ENCODE measurements at regions not wholly inside any gene's neighbourhood (a gene's known extent, or its start where the extent isn't known, plus 50 kb on each side); places are given as distances from the start of the nearest gene placed in this dataset.

DNA sequence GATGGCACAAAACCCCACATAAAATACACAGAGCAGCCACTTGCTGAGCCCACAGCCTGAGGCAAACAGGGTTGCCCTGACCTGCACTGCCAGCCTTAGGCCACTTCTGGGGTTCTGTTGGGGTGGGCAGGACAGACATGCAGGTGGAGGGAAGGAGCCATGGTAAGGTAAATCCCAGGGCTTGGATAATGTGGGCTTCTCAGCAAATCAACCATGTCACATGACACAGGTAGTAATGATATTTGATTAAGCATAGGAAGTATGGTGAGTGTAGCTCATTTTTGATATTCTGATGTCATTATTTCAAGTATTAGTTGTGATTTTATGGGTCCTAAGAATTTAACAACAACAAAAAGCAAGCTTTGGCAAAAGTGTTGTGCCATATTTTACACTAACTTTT lies 124.6 kb downstream of the FOXA2 start:
- no peak for FAIRE-seq
- TF ChIP-seq POLR2AphosphoS5 (IDR thresholded peaks at IDR 0.05; ENCODE audit: low read depth, low read length) (no peak), SPI1 (IDR thresholded peaks at IDR 0.05; ENCODE audit: low read depth, low read length) (no peak), TAF1 (IDR thresholded peaks at IDR 0.05; ENCODE audit: low read depth, low read length) (no peak), PAX5 (IDR thresholded peaks at IDR 0.05; ENCODE audit: insufficient read depth, low read length, severe bottlenecking) (no peak), POLR2A (IDR thresholded peaks at IDR 0.05; ENCODE audit: low read depth, low read length) (no peak), POU2F2 (IDR thresholded peaks at IDR 0.05; ENCODE audit: low read depth, low read length) (no peak)

DNA sequence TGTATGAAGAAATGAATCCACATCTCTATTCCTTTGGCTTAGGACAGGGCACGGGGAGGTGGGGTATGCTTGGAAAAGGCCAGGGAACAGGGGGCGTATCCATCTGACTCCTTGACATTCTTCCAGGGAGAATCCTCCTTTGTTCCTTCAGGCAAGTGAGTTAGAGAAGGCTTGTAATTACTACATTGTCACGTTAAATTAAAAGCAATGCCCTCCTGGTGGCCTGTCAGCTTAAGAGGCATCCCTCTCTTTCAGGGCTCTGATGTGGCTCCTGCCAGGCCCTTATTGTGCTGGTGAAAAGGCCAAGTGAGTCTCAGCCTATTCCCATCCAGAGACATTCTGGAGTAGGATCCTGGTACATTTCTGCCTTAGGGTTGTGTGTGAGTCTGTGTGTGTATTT lies 128.3 kb downstream of the FOXA2 start:
- FAIRE-seq, result no peak
- TF ChIP-seq POLR2A (IDR thresholded peaks at IDR 0.05; ENCODE audit: low read depth, low read length) (no peak), TAF1 (IDR thresholded peaks at IDR 0.05; ENCODE audit: low read depth, low read length) (no peak), SPI1 (IDR thresholded peaks at IDR 0.05; ENCODE audit: low read depth, low read length) (no peak)
- DNase-seq (ENCODE audit: insufficient read length, low spot score), result no peak

More for the DNA sequence above, 124.6 kb downstream of the FOXA2 start:
- DNase-seq (ENCODE audit: insufficient read length, low spot score), result no peak

DNA sequence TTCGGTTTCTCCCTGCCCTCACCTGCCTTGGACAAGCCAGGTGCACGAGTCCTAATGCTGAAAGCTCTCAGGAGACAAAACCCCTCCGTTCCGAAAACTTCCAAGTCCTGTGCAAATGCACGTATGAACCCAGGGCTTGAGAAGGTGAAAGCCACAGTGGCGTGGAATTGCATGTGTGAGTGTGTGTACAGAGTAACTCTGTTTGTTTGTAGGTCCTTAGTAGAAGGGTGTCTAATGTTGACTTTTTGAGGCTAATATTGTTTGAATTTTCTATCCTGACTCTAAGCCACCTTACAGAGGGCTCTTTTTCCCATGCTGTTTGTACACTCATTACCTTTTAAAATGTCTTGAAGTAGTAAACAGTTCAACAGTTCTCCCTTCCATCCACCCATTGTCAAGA lies 129.1 kb downstream of the FOXA2 start:
- FAIRE-seq (no peak), DNase-seq (ENCODE audit: insufficient read length, low spot score) (no peak)
- TF ChIP-seq POU2F2 (IDR thresholded peaks at IDR 0.05; ENCODE audit: low read depth, low read length), result no peak
- no peak for TF ChIP-seq POLR2A (IDR thresholded peaks at IDR 0.05; ENCODE audit: low read depth, low read length)
- TF ChIP-seq POLR2AphosphoS5 (IDR thresholded peaks at IDR 0.05; ENCODE audit: low read depth, low read length), result no peak

DNA sequence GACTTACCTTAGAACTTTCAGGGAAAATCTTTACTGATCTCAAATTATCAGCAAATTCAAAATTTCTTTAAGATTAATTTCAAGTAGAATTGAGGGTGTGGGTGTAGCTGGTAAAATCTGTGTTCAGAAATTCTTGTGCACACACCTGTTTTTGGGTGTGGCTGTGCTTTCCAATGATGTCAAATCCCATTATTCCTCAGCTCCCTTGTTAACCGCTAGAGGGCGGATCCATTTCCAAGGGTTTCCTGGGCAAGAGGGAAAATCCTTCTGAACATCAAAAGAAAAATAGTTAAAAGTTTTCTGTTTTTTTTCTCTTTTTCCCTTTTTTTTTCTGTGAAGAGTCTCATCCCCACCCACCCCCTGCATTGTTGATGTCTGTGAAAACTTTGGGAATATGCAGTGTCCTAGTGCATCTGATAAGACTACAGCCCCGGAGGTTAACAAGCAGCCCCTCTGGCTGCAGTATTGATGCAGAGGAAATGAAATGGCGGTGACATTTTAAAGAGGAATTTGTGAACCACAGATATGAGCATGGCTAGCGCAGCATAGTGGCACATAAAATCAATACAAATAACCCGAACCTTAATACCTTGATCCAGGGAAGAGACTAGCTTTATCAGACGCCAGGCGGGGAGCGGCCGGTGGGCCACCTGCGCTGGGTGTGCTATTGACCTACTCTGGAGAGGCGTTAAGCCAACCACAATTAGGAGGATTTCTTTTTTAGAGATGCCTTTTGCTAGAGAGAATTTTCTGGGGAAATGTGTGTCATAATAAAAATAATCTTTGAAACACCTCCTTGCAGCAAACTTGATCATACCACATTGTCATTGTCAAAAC lies 130.9 kb downstream of the FOXA2 start:
- no peak for FAIRE-seq
- TF ChIP-seq TAF1 (IDR thresholded peaks at IDR 0.05; ENCODE audit: low read depth, low read length) (no peak), POLR2A (IDR thresholded peaks at IDR 0.05; ENCODE audit: low read depth, low read length) (no peak), SPI1 (IDR thresholded peaks at IDR 0.05; ENCODE audit: low read depth, low read length) (no peak), POU2F2 (IDR thresholded peaks at IDR 0.05; ENCODE audit: low read depth, low read length) (no peak), PAX5 (IDR thresholded peaks at IDR 0.05; ENCODE audit: insufficient read depth, low read length, severe bottlenecking) (no peak), POLR2AphosphoS5 (IDR thresholded peaks at IDR 0.05; ENCODE audit: low read depth, low read length) (no peak)
- DNase-seq (ENCODE audit: insufficient read length, low spot score), result no peak

DNA sequence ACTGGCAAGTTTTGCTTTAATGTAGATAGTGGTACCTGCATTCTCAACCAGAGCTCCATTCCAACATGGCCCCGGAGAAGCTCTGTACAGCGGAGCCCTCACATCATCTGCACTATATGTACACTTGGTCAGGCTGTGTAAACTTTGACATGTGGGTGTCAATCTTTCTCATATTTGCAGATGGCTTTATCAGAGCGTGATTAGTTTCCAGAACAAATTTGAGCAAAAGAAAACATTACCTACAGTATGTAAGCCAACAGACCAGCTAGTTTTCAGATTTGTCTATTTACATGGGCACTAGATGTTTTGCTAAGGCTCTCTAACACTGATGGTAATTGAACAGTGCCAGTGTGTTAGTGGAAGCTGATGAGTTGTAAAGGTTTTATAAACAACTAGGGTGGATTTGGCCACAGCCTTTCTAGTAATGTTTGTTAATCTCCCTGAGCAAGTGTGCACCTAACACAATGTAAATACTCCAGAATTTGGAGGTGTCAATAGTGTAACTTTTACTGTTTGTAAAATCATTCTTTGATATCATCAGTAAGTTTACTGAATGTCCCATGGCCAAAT lies 131.8 kb downstream of the FOXA2 start:
- TF ChIP-seq SPI1 (IDR thresholded peaks at IDR 0.05; ENCODE audit: low read depth, low read length), result no peak
- TF ChIP-seq POLR2A (IDR thresholded peaks at IDR 0.05; ENCODE audit: low read depth, low read length), result no peak
- no peak for TF ChIP-seq TAF1 (IDR thresholded peaks at IDR 0.05; ENCODE audit: low read depth, low read length)
- TF ChIP-seq POU2F2 (IDR thresholded peaks at IDR 0.05; ENCODE audit: low read depth, low read length), result no peak
- no peak for TF ChIP-seq POLR2AphosphoS5 (IDR thresholded peaks at IDR 0.05; ENCODE audit: low read depth, low read length)
- TF ChIP-seq PAX5 (IDR thresholded peaks at IDR 0.05; ENCODE audit: insufficient read depth, low read length, severe bottlenecking), result no peak
- FAIRE-seq, result no peak
- no peak for DNase-seq (ENCODE audit: insufficient read length, low spot score)

DNA sequence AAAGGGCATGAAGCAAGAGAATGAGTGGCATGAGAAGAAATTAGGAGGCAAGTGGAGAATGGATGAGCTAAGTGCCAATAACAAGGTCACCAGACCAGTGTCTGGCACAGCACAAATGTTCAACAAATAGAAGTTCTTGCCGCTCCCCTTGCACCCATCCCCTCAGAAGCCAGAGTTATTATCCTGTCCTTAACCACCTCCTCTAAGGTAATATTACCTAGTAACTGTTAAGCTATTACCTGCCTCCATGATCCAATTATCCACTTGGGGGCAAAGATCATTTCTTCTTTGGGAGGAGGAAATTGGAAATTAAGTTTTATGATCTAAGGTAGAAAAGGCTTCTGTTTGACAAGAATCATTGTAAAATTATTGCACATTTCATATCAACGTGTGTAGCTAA lies 133.8 kb downstream of the FOXA2 start:
- DNase-seq (ENCODE audit: insufficient read length, low spot score) (no peak), FAIRE-seq (no peak)
- TF ChIP-seq POLR2AphosphoS5 (IDR thresholded peaks at IDR 0.05; ENCODE audit: low read depth, low read length) (no peak), TAF1 (IDR thresholded peaks at IDR 0.05; ENCODE audit: low read depth, low read length) (no peak), POU2F2 (IDR thresholded peaks at IDR 0.05; ENCODE audit: low read depth, low read length) (no peak), PAX5 (IDR thresholded peaks at IDR 0.05; ENCODE audit: insufficient read depth, low read length, severe bottlenecking) (no peak), POLR2A (IDR thresholded peaks at IDR 0.05; ENCODE audit: low read depth, low read length) (no peak), SPI1 (IDR thresholded peaks at IDR 0.05; ENCODE audit: low read depth, low read length) (no peak)

DNA sequence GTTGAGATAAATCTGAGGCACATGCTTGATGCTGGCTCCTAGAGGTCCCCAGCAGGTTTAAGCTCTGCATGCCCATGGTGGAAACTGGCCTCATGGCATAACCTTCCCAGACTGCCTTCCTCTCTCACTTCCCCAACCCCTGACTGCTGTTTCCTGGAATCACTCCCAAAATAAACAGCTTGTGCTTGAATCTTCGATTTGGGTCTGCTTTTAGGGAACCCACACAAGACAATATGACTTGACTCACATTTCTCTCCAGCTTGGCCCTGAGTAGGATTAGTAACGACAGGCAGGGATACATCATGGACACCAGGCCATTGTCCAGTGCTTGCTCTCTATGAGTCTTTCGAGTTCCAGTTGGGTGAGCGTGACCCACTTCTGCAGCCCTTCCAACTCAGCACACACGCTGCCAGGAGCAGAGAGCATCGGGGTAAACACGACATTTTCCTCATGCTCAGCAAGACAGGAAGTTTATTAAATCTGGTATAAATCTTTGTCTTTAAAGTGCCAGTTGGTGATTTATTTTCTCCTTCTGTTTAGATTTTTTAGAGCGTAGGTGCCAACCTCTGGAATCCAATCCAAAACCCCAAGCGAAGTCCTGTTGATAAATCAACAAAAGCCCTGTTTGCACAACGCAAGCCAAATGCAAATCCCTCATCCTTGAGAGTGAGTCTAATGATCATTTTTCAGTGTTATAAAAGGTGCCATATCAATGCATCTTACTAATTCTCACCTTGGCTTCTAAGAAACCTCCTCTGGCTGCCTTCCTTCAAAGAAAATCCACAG lies 135.0 kb downstream of the FOXA2 start:
- DNase-seq (ENCODE audit: insufficient read length, low spot score) (no peak), FAIRE-seq (no peak)
- TF ChIP-seq POLR2AphosphoS5 (IDR thresholded peaks at IDR 0.05; ENCODE audit: low read depth, low read length), result no peak
- no peak for TF ChIP-seq POU2F2 (IDR thresholded peaks at IDR 0.05; ENCODE audit: low read depth, low read length)
- TF ChIP-seq POLR2A (IDR thresholded peaks at IDR 0.05; ENCODE audit: low read depth, low read length), result no peak
- no peak for TF ChIP-seq SPI1 (IDR thresholded peaks at IDR 0.05; ENCODE audit: low read depth, low read length)
- TF ChIP-seq PAX5 (IDR thresholded peaks at IDR 0.05; ENCODE audit: insufficient read depth, low read length, severe bottlenecking), result no peak
- no peak for TF ChIP-seq TAF1 (IDR thresholded peaks at IDR 0.05; ENCODE audit: low read depth, low read length)

DNA sequence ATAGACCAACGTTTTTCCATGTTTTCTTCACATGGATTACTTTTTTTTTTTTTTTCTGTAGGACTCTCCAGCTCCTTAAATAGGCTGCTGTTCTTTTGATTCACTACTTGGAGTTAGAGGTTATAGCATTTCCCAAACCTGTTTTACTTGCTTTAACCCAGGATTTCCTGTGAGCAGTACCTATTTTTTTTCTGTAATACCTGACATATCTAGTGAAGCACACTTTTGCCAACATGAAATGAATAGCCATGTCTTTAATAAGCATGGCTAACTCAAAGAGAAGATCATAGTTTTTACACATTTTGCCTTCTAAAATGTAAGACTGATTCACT lies 137.0 kb downstream of the FOXA2 start:
- TF ChIP-seq PAX5 (IDR thresholded peaks at IDR 0.05; ENCODE audit: insufficient read depth, low read length, severe bottlenecking), result no peak
- no peak for TF ChIP-seq POLR2A (IDR thresholded peaks at IDR 0.05; ENCODE audit: low read depth, low read length)
- no peak for TF ChIP-seq POU2F2 (IDR thresholded peaks at IDR 0.05; ENCODE audit: low read depth, low read length)
- TF ChIP-seq SPI1 (IDR thresholded peaks at IDR 0.05; ENCODE audit: low read depth, low read length), result no peak
- TF ChIP-seq POLR2AphosphoS5 (IDR thresholded peaks at IDR 0.05; ENCODE audit: low read depth, low read length), result no peak
- TF ChIP-seq TAF1 (IDR thresholded peaks at IDR 0.05; ENCODE audit: low read depth, low read length), result no peak
- DNase-seq (ENCODE audit: insufficient read length, low spot score) (no peak), FAIRE-seq (no peak)

DNA sequence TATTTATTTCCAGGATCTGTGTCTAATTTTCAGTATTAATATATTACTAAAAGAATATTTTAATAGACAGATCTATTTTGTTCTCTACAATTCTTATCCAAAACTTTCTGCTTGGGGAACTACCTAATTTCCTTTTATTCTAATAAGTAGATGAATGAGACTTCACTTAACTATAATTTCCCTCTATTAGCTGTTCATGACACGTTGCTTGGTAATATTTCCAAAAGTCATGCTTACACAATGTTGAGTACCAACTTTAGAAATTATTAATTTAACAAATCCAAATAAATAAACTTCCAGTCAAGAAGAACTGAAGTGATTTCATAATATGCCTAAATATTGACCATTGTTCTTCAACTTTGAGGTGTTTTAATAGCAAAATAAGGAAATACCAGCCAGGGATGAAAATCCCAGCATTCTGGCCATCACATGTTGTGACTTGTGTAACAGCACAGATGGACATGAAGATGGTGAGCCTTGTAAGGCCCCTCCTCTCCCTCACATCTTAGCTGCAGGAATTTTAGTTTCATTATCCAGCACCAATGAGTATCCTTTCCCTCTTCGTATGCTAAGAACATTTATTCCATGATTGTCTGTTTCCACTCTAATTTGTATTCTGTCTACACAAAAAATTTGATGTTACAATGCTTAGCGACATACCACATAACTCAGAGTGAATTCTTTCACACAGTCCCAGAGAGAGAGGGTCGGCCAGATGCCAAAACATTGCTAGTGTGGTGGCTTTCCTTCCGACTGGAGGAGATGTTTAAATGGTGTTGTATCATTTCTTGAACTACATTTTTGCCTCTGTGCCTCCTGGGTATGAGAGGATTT lies 137.5 kb downstream of the FOXA2 start:
- DNase-seq (ENCODE audit: insufficient read length, low spot score), result no peak
- TF ChIP-seq SPI1 (IDR thresholded peaks at IDR 0.05; ENCODE audit: low read depth, low read length) (no peak), POLR2A (IDR thresholded peaks at IDR 0.05; ENCODE audit: low read depth, low read length) (no peak), POU2F2 (IDR thresholded peaks at IDR 0.05; ENCODE audit: low read depth, low read length) (no peak), POLR2AphosphoS5 (IDR thresholded peaks at IDR 0.05; ENCODE audit: low read depth, low read length) (no peak), PAX5 (IDR thresholded peaks at IDR 0.05; ENCODE audit: insufficient read depth, low read length, severe bottlenecking) (no peak), TAF1 (IDR thresholded peaks at IDR 0.05; ENCODE audit: low read depth, low read length) (no peak)
- FAIRE-seq, result no peak
